IMR-90 (cell line): ENCODE measurements at regions not wholly inside any gene's neighbourhood (a gene's known extent, or its start where the extent isn't known, plus 50 kb on each side); places are given as distances from the start of the nearest gene placed in this dataset.

ENCODE experiments used
- ATAC-seq: fragments of 200-7000 bp; cut with Tn5 transposase; 2 replicates; pipeline ENCODE4 v1.9.1; 2020; ENCODE audit warnings: low read depth, mild to moderate bottlenecking, moderate library complexity
- BruUV-seq: library from RNA; stranded (reverse); fragments of 400-500 nt; replicated peaks from 2 replicates; lab custom pipeline; 2021; lab: Mats Ljungman, UMichigan
- CTCF ChIA-PET: fragments of 300-600 bp; formaldehyde crosslinking; extraction: SDS; loops from one replicate; lab custom pipeline; 2021; ENCODE audit warnings: antibody characterized with exemption; lab: Yijun Ruan, JAX
- POLR2A ChIA-PET: fragments of 300-600 bp; sonication (Branson Sonifier 250); formaldehyde crosslinking; loops from one replicate; lab custom pipeline; 2022; ENCODE audit warnings: antibody characterized with exemption; ENCODE audit not compliant: unreplicated experiment; lab: Charles Lee
- DNase-seq: peaks from one replicate; pipeline ENCODE4 v3.0.0; 2013
- H2AFZ ChIP-seq: replicated peaks from 2 replicates; pipeline ENCODE3; 2013; ENCODE audit warnings: low read length, mild to moderate bottlenecking; ENCODE audit not compliant: poor library complexity
- H2AK5ac ChIP-seq: 2 replicates; pipeline ENCODE4 v1.6.1; 2013; ENCODE audit warnings: low read depth, low read length, inconsistent platforms
- H2AK9ac ChIP-seq: replicated peaks from 2 replicates; pipeline ENCODE3; 2013; ENCODE audit warnings: mild to moderate bottlenecking, low read depth, low read length, moderate library complexity; ENCODE audit not compliant: poor library complexity
- H2BK120ac ChIP-seq: 2 replicates; pipeline ENCODE4 v1.6.1; 2013; ENCODE audit warnings: low read depth, low read length, inconsistent platforms
- H2BK15ac ChIP-seq: 3 replicates; pipeline ENCODE4 v1.6.1; 2013; ENCODE audit warnings: low read depth, low read length, inconsistent platforms
- H2BK20ac ChIP-seq: 2 replicates; pipeline ENCODE4 v1.6.1; 2013; ENCODE audit warnings: low read depth, mild to moderate bottlenecking, inconsistent platforms, low read length, moderate library complexity
- H2BK5ac ChIP-seq: 2 replicates; pipeline ENCODE4 v1.6.1; 2013; ENCODE audit warnings: mild to moderate bottlenecking, low read depth, low read length, inconsistent platforms; ENCODE audit not compliant: poor library complexity, severe bottlenecking
- H3K14ac ChIP-seq: replicated peaks from 2 replicates; pipeline ENCODE4 v1.6.1; 2013; ENCODE audit warnings: low read depth, low read length, inconsistent platforms
- H3K18ac ChIP-seq: 2 replicates; pipeline ENCODE4 v1.6.1; 2013; ENCODE audit warnings: low read depth, low read length, control low read depth
- H3K23ac ChIP-seq: 2 replicates; pipeline ENCODE4 v1.6.1; 2013; ENCODE audit warnings: low read depth, low read length, inconsistent platforms
- H3K27ac ChIP-seq: 2 replicates; pipeline ENCODE4 v1.5.1; 2013; ENCODE audit warnings: mild to moderate bottlenecking, control low read depth, low read length; ENCODE audit not compliant: insufficient read depth
- H3K27me3 ChIP-seq: 2 replicates; pipeline ENCODE4 v1.6.1; 2013; ENCODE audit warnings: low read length; ENCODE audit not compliant: control insufficient read depth, insufficient read depth
- H3K36me3 ChIP-seq: 2 replicates; pipeline ENCODE4 v1.6.1; 2013; ENCODE audit warnings: low read length, mixed read lengths; ENCODE audit not compliant: control insufficient read depth, insufficient read depth
- H3K4ac ChIP-seq: 2 replicates; pipeline ENCODE4 v1.6.1; 2013; ENCODE audit warnings: low read depth, low read length, inconsistent platforms
- H3K4me1 ChIP-seq: 2 replicates; pipeline ENCODE4 v1.6.1; 2013; ENCODE audit warnings: low read length, mixed read lengths; ENCODE audit not compliant: control insufficient read depth, insufficient read depth
- H3K4me2 ChIP-seq: 2 replicates; pipeline ENCODE4 v1.6.1; 2013; ENCODE audit warnings: low read depth, mild to moderate bottlenecking, control low read depth, low read length, moderate library complexity
- H3K4me3 ChIP-seq: 2 replicates; pipeline ENCODE4 v1.5.1; 2013; ENCODE audit warnings: low read depth, mild to moderate bottlenecking, control low read depth, low read length, moderate library complexity; ENCODE audit not compliant: insufficient read depth
- H3K56ac ChIP-seq: 2 replicates; pipeline ENCODE4 v1.6.1; 2013; ENCODE audit warnings: low read length, inconsistent platforms; ENCODE audit not compliant: insufficient read depth; ENCODE audit errors: extremely low read depth
- H3K79me1 ChIP-seq, 2 experiments: 2 replicates each; pipeline ENCODE4 v1.6.1; 2013; ENCODE audit warnings: low read length in 2 of 2, inconsistent platforms in 1 of 2, low read depth in 1 of 2
- H3K9ac ChIP-seq: 2 replicates; pipeline ENCODE4 v1.6.1; 2013; ENCODE audit warnings: low read depth, low read length, control low read depth
- H3K9me1 ChIP-seq: 2 replicates; pipeline ENCODE4 v1.6.1; 2013; ENCODE audit warnings: low read length, inconsistent platforms; ENCODE audit not compliant: insufficient read depth
- H3K9me3 ChIP-seq: 2 replicates; pipeline ENCODE4 v1.6.1; 2013; ENCODE audit warnings: low read length; ENCODE audit not compliant: control insufficient read depth, insufficient read depth
- H4K20me1 ChIP-seq: 2 replicates; pipeline ENCODE4 v1.6.1; 2013; ENCODE audit warnings: low read length, inconsistent platforms; ENCODE audit not compliant: insufficient read depth
- H4K5ac ChIP-seq: 2 replicates; pipeline ENCODE4 v1.6.1; 2013; ENCODE audit warnings: mild to moderate bottlenecking, low read depth, low read length, control low read depth
- H4K8ac ChIP-seq, 2 experiments: 2 replicates each; pipeline ENCODE4 v1.6.1; 2013; ENCODE audit warnings: low read depth in 2 of 2, low read length in 2 of 2, control low read depth in 1 of 2, inconsistent platforms in 1 of 2
- H4K91ac ChIP-seq: 2 replicates; pipeline ENCODE4 v1.6.1; 2013; ENCODE audit warnings: low read depth, low read length, inconsistent platforms; ENCODE audit not compliant: insufficient read depth
- BHLHE40 ChIP-seq: fragments of 150-350 bp; IDR thresholded peaks from 2 replicates; pipeline ENCODE4 v1.6.1; 2016; ENCODE audit warnings: mild to moderate bottlenecking, low read depth, low read length
- CEBPB ChIP-seq: IDR thresholded peaks from 2 replicates; pipeline ENCODE4 v1.6.1; 2012; ENCODE audit warnings: low read depth, low read length, improper control_type of control experiment
- CHD1 ChIP-seq: IDR thresholded peaks from 2 replicates; pipeline ENCODE4 v1.6.1; 2012; ENCODE audit warnings: low read depth, low read length, improper control_type of control experiment
- MAFK ChIP-seq: IDR thresholded peaks from 2 replicates; pipeline ENCODE4 v1.6.1; 2012; ENCODE audit warnings: low read depth, low read length, improper control_type of control experiment
- MAZ ChIP-seq: IDR thresholded peaks from 2 replicates; pipeline ENCODE4 v1.6.1; 2012; ENCODE audit warnings: low read depth, mild to moderate bottlenecking, low read length, improper control_type of control experiment, moderate library complexity, borderline replicate concordance
- MXI1 ChIP-seq: IDR thresholded peaks from 2 replicates; pipeline ENCODE4 v1.6.1; 2012; ENCODE audit warnings: low read depth, mild to moderate bottlenecking, low read length, moderate library complexity, borderline replicate concordance
- NFE2L2 ChIP-seq: fragments of 150-350 bp; IDR thresholded peaks from 2 replicates; pipeline ENCODE4 v1.6.1; 2016; ENCODE audit warnings: low read depth, mild to moderate bottlenecking, low read length
- RAD21 ChIP-seq: IDR thresholded peaks from 2 replicates; pipeline ENCODE4 v1.6.1; 2012; ENCODE audit warnings: low read length, improper control_type of control experiment
- SMC3 ChIP-seq: fragments of 150-350 bp; IDR thresholded peaks from 2 replicates; pipeline ENCODE4 v1.6.1; 2016; ENCODE audit warnings: low read depth, mild to moderate bottlenecking, antibody characterized with exemption, low read length, moderate library complexity
- WGBS, 2 experiments: methylation state at CpG; one replicate each; pipeline versions ENCODE4 v1.1.5 to v1.1.7; 2013; ENCODE audit warnings: missing lambda C conversion rate in 2 of 2; ENCODE audit not compliant: insufficient read length in 1 of 2; ENCODE audit errors: extremely low coverage in 2 of 2; 5-methylcytosine and 5-hydroxymethylcytosine counted together
- dilution Hi-C: fragments of 300-500 bp; cut with HindIII; formaldehyde crosslinking; loops from one replicate; pipeline ENCODE4 v1.14.3; 2018; ENCODE audit warnings: low sequenced_read_pairs; ENCODE audit not compliant: unreplicated experiment
- in situ Hi-C: fragments of 300-500 bp; cut with MboI; formaldehyde crosslinking; loops from 3 replicates; pipeline ENCODE4 v1.14.3; 2019; ENCODE audit warnings: low sequenced_read_pairs, inconsistent platforms, mixed read lengths
- intact Hi-C: fragments of 100-400 bp; cut with micrococcal nuclease; formaldehyde crosslinking; loops from 2 replicates; pipeline ENCODE4 v1.10.0; 2022
- TF ChIP-seq, protein P1 (sequence below): conservative IDR thresholded peaks from 2 replicates; pipeline ENCODE4 v1.5.1; 2012; ENCODE audit warnings: mild to moderate bottlenecking, low read depth, low read length, improper control_type of control experiment
- TF ChIP-seq, protein P2 (sequence below): fragments of 150-350 bp; IDR thresholded peaks from 2 replicates; pipeline ENCODE4 v1.6.1; 2016; ENCODE audit warnings: low read depth, mild to moderate bottlenecking, low read length, moderate library complexity, borderline replicate concordance
- TF ChIP-seq, protein P3 (sequence below): fragments of 150-350 bp; IDR thresholded peaks from 2 replicates; pipeline ENCODE4 v1.6.1; 2017; ENCODE audit warnings: mild to moderate bottlenecking, antibody characterized with exemption, low read length, low read depth

DNA sequence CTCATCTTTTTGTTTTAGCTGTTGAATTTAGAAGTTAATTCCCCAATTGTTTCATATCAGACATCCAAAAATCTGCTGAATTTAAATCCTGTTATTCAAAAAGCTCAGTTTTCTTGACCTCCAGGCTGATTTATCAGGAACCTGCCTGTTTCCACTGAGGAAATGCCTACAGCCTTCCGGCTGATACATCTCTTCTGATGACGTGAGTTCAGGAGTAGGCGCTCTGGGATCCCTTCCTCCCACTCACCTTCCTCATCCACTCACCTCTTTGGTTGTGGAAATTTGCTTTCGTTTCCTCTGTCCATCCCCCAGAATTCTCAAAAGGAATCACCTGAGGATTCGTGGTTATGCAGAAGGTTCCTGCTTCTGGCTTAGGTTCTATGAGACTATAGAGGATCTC lies 55.4 kb upstream of the ALDH1A3 start:
- Histone ChIP-seq H2BK15ac (no peak overlapping the region), H3K4me3 (no peak overlapping the region), H2BK120ac (no peak overlapping the region), H2BK20ac (no peak overlapping the region), H4K8ac (no peak overlapping the region), H3K36me3 (no peaks in the 10 kb centered on the region), H3K9me1 (no peaks in the 10 kb centered on the region), H2BK5ac (no peak overlapping the region), H3K23ac (no peak overlapping the region), H2AK5ac (no peak overlapping the region), H3K27ac (no peak overlapping the region), H4K91ac (no peak overlapping the region), H3K4me2 (no peak overlapping the region), H3K9me3 (peaks cover 6% of the 10 kb centered on the region), H4K20me1 (no peaks in the 10 kb centered on the region), H2AFZ (no peak overlapping the region), H3K79me1 (no peaks in the 10 kb centered on the region), H3K14ac (no peak overlapping the region), H4K5ac (no peak overlapping the region), H3K56ac (no peak overlapping the region), H3K4me1 (no peaks in the 10 kb centered on the region; the same call in 1 of the 2 replicates), H2AK9ac (no peak overlapping the region), H3K4ac (no peak overlapping the region), H3K27me3 (peaks cover 7% of the 10 kb centered on the region), H3K9ac (no peak overlapping the region), H3K18ac (no peak overlapping the region)
- ChIA-PET CTCF (no interaction called here), POLR2A (no interaction called here)
- intact Hi-C loops: no loop called here
- in situ Hi-C loops: no loop called here
- no CpG with 5 or more reads among the region's 5 CpGs for WGBS, 2 experiments
- TF ChIP-seq CEBPB (no peak), MAZ (no peak), CHD1 (no peak), NFE2L2 (no peak), RAD21 (no peak), MAFK (no peak), SMC3 (no peak), BHLHE40 (no peak), MXI1 (no peak)
- TF ChIP-seq, protein P1, sequence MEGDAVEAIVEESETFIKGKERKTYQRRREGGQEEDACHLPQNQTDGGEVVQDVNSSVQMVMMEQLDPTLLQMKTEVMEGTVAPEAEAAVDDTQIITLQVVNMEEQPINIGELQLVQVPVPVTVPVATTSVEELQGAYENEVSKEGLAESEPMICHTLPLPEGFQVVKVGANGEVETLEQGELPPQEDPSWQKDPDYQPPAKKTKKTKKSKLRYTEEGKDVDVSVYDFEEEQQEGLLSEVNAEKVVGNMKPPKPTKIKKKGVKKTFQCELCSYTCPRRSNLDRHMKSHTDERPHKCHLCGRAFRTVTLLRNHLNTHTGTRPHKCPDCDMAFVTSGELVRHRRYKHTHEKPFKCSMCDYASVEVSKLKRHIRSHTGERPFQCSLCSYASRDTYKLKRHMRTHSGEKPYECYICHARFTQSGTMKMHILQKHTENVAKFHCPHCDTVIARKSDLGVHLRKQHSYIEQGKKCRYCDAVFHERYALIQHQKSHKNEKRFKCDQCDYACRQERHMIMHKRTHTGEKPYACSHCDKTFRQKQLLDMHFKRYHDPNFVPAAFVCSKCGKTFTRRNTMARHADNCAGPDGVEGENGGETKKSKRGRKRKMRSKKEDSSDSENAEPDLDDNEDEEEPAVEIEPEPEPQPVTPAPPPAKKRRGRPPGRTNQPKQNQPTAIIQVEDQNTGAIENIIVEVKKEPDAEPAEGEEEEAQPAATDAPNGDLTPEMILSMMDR: no peak
- TF ChIP-seq, protein P2, sequence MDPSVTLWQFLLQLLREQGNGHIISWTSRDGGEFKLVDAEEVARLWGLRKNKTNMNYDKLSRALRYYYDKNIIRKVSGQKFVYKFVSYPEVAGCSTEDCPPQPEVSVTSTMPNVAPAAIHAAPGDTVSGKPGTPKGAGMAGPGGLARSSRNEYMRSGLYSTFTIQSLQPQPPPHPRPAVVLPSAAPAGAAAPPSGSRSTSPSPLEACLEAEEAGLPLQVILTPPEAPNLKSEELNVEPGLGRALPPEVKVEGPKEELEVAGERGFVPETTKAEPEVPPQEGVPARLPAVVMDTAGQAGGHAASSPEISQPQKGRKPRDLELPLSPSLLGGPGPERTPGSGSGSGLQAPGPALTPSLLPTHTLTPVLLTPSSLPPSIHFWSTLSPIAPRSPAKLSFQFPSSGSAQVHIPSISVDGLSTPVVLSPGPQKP: no peak
- TF ChIP-seq, protein P3, sequence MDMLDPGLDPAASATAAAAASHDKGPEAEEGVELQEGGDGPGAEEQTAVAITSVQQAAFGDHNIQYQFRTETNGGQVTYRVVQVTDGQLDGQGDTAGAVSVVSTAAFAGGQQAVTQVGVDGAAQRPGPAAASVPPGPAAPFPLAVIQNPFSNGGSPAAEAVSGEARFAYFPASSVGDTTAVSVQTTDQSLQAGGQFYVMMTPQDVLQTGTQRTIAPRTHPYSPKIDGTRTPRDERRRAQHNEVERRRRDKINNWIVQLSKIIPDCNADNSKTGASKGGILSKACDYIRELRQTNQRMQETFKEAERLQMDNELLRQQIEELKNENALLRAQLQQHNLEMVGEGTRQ: no peak
- ATAC-seq (no peak), DNase-seq (no peak)
- dilution Hi-C loops: no loop called here
- BruUV-seq: no TSS peak
